ENCODE measurements at regions not wholly inside any gene's neighbourhood (a gene's known extent, or its start where the extent isn't known, plus 50 kb on each side); places are given as distances from the start of the nearest gene placed in this dataset.

GRCh38 chr12:94832105-94832504 is 171.4 kb downstream of the NDUFA12 start:
- TF ChIP-seq CTCF (IDR thresholded peaks at IDR 0.05; ENCODE audit: insufficient read depth, low read length, poor library complexity, severe bottlenecking) (no peak), EZH2phosphoT487 (conservative IDR thresholded peaks at IDR 0.05; ENCODE audit: low read length) (no peak)
